HG02642 (cell line): ENCODE measurements at regions not wholly inside any gene's neighbourhood (a gene's known extent, or its start where the extent isn't known, plus 50 kb on each side); places are given as distances from the start of the nearest gene placed in this dataset.

Source experiments
- ATAC-seq: cut with Tn5 transposase; IDR thresholded peaks from one replicate; pipeline ENCODE4 v1.9.1; 2021; ENCODE audit warnings: mild to moderate bottlenecking; ENCODE audit not compliant: unreplicated experiment, poor library complexity

GRCh38 chr6:139439349-139439748, 64.9 kb upstream of the CITED2 start:
- ATAC-seq: no peak

DNA sequence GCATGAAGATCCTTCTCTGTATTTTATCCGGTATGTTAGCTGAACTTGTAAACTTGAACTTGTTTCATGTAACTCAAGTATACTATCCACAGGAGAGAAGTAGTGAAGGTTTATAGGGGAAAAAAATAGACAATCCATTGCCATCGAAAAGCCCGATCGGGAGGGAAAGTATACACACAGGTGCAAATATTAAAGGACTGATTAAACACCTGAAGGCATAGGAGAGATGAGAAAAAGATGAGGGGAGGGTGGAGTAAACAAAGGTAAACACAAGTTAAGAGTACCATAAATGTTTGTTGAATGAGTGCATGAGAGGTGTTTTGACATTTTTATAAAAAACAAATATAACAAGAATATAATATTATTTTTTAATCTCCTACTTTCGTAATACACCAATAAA, 64.3 kb upstream of the CITED2 start:
- ATAC-seq: no peak

DNA sequence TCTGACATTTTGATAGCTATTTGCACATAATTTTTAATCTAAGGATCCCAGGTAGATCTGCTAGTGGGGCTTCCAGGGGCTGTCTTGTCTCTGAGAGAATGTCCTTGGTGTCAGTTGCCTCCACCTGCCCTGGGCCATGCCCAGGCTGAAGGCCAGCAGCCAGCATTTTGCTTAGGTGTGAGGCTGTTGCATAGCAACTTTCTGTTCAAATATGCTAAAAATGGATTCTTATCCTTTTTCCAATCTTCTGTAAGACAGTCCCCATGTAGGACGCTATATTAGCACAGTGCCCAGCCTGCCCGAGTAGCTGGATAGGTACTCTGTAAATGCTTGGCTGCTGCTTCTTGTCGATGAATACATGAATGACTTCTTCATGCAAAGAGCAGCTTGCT, 62.5 kb upstream of the CITED2 start:
- no peak for ATAC-seq

DNA sequence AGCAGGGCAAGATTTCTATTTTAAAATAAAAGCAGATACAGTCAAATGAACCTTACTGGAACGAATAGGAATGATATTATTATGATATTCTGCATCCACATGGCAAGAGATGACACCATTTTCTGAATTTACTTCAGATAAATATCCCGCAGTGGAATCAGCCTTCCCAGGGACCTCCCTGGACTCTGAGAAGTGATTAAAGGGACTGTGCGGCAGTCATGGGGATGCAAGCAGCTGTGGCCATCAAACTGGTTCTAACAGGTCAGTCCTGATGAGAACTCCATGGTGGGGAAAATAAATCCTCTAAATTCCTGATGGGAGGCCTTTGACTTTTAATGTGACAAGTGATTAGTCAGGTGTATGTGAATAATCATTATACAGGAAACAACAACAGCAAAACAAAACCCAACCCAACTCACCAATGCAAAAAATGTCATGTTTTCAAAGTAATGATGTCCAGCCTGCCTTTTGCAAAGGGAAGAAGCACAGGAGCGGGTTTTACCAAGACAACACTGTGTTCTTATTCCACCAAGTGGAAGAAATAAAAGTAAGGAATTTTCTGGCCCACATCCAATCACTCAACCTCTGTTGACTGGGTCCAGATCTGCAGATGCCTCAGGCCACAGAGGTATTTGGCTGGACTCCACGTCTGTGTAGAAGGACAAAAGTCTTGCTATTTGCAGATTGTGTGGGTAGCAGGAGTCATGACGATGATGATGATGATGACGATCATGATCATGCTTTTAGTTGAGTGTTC, 61.9 kb upstream of the CITED2 start:
- no peak for ATAC-seq

DNA sequence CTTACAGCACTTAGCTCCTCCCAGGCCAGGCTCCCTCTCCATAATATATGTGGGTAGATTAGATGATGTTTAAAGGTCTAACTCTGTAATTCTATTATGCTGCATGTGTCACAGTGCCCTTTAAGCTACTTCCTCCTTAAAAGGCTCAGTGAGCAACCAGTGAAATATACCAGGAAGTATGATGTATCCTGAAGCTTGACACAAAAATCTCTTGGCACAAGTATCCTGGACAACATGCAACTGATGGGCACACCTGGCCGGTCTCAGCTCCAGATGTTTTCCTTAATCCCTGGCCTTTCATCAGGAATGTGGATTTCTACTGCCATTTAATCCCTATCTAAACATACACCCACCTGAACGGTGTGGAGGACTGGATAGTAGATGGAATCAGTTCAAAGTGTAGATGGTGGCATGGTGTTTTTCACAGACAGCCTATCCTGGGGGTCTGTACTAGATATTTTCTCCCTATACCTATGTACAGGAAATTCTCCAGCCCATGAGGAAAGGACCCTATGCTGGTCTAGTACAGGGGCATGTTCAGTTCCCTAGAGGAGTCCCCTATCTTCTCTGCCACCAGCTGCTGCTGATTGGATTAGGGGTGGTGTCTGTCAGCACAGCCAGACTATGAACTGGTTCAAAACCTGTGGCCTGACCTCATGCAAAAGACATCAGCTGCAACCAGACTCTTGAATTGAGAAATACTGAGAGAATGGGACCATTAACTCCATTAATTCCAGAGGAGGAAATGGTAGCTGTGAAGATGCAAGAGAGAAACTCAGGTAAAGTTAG, 59.4 kb upstream of the CITED2 start:
- ATAC-seq: no peak

DNA sequence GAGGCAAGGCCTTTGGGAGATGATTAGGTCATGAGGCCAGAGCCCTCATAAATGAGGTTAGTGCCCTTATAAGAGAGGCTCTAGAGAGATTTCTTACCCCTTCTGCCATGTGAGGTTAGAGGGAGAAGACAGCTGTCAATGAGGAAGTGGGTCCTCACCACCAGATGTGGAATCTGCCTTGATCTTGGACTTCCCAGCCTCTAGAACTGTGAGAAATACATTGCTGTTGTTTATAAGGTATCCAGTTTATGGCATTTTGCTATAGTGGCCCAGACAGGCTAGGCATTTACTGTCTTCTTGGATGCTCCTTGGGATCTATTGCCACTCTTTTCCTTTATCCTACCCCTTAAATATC, 57.1 kb upstream of the CITED2 start:
- ATAC-seq: no peak

DNA sequence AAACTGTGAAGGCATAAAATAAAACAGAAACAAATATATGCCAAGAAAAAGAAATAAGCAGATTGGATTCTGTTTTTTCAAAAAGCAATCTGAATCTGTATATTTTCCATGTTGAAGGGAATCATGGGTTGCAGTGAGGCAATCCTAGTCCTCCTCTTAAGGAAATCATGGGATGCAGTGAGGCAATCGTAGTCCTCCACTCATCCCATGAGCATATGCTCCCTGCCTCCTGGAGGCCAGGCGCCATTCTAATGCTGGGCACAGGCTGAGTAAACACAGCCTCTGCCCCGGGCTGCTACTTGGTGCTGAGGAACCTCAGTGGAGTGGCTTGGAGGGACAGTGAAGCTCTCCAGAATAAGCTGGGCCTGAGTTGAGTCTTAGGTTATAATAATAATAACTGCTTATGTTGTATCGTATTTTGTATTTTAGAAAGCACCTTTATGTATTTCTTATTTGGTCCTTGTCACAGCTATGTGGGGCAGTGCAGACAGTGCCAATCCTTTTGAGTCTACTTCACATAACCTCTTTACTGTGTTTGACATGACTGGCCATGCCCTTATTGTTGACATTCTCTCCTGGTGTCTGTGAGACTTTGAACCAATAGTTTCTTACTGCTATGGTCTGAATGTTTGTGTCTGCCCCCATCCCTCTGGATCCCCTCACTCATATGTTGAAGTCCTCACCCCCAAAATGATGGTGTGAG, 56.6 kb upstream of the CITED2 start:
- no peak for ATAC-seq

DNA sequence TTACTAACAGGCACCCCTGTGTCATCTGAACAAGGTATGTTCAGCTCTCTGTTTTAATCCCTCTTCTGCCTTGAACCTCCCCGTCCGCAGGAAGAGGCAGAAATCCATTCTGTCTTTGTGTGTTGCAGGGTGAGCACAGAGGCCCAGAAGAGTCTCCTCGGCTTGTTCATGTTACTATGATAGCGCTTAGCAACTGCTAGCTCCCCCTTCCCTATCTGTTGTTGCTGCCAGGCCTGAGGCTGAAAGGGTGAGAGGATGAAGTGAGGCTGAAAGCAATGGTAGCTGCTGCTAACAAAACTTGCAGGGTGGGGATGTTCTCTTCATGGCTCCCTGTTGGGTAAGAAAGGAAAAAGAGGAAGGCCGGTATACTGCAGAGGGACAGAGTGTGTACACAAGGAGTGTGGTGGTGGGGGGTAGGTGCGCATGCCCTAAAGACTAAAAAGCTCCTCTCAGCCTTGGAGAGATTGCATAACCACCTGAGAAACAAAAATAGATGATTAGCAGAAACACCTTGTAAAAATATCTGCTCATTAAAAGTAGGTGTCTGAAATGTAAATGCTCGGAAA, 55.2 kb upstream of the CITED2 start:
- no peak for ATAC-seq

DNA sequence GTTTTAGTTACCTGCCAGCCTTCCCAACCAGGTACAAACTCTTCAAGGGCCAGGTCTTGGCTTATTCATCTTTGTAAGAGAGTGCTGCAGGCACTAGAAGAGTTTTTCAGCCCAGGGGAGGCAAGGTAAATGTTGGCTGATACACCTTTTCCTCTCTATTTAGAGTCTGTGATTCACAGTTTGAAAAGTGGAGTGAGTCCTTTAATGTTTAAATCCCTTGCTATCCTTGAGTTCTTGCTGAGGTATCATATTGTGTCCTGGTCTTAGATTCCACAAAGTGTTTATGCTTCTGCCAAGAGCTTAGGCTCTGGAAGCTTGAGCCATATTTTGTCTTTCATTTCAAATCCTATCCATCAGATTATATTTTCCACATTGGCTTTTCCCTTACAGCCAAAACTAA, 52.8 kb upstream of the CITED2 start:
- ATAC-seq: no peak

- no peak for ATAC-seq
Measured at GRCh38 chr6:139426795-139427194, 52.3 kb upstream of the CITED2 start.

DNA sequence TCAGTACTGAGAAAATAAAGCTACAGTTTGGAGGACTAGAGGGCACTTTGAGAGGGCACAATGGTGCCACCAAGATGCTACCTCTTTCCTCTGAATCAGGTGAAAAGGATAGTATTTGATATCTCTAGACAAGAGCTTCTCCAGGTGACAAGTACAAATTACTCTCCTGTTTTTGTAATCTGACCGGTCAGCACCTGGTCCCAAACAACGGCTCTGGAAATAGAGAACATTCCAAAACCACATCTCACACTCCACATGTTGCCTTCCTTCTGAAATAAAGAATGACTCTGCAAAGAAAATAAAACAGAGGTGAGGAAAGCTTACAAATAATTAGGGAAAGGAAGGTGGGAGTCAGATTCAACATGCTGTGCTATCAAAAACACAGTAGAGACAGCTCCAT, 51.3 kb upstream of the CITED2 start:
- no peak for ATAC-seq

GRCh38 chr6:139423971-139424667, 49.7 kb upstream of the CITED2 start:
- ATAC-seq: no peak
